C4-2B (cell line): ENCODE measurements at regions not wholly inside any gene's neighbourhood (a gene's known extent, or its start where the extent isn't known, plus 50 kb on each side); places are given as distances from the start of the nearest gene placed in this dataset.

Experiments used
- ZFX ChIP-seq: fragments of 450-650 bp; IDR thresholded peaks from 2 replicates; pipeline ENCODE4 v1.6.1; 2017
- TF ChIP-seq, protein P1 (sequence below): fragments of 450-650 bp; conservative IDR thresholded peaks from 2 replicates; pipeline ENCODE4 v1.5.1; 2017; ENCODE audit warnings: mild to moderate bottlenecking

DNA sequence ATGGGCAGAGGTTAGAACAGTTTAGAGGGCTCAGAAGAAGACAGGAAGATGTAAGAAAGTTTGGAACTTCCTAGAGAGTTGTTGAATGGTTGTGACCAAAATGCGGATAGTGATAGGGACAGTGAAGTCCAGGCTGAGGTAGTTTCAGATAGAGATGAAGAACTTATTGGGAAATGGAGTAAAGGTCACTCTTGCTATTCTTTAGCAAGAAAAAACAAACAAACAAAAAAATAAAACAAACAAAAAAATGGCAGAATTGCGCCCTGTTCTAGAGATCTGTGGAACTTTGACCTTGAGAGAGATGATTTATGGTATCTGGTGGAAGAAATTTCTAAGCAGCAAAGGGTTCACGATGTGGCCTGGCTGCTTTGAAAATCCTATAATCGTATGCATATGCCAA is 185.1 kb upstream of the SFRP2 start:
- TF ChIP-seq, protein P1, sequence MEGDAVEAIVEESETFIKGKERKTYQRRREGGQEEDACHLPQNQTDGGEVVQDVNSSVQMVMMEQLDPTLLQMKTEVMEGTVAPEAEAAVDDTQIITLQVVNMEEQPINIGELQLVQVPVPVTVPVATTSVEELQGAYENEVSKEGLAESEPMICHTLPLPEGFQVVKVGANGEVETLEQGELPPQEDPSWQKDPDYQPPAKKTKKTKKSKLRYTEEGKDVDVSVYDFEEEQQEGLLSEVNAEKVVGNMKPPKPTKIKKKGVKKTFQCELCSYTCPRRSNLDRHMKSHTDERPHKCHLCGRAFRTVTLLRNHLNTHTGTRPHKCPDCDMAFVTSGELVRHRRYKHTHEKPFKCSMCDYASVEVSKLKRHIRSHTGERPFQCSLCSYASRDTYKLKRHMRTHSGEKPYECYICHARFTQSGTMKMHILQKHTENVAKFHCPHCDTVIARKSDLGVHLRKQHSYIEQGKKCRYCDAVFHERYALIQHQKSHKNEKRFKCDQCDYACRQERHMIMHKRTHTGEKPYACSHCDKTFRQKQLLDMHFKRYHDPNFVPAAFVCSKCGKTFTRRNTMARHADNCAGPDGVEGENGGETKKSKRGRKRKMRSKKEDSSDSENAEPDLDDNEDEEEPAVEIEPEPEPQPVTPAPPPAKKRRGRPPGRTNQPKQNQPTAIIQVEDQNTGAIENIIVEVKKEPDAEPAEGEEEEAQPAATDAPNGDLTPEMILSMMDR: no peak
- TF ChIP-seq ZFX: no peak
